H9 (cell line): ENCODE measurements at regions not wholly inside any gene's neighbourhood (a gene's known extent, or its start where the extent isn't known, plus 50 kb on each side); places are given as distances from the start of the nearest gene placed in this dataset.

ENCODE experiments used
- DNase-seq: peaks from one replicate; pipeline ENCODE4 v3.0.0-alpha.2; 2017
- H2AFZ ChIP-seq: one replicate; pipeline ENCODE4 v1.6.1; 2013; ENCODE audit warnings: mild to moderate bottlenecking, low read length, control low read depth, moderate library complexity
- H2AK5ac ChIP-seq: 2 replicates; pipeline ENCODE4 v1.6.1; 2013; ENCODE audit warnings: low read length, control low read depth, mixed read lengths; ENCODE audit not compliant: insufficient read length
- H2BK120ac ChIP-seq: one replicate; pipeline ENCODE4 v1.6.1; 2013; ENCODE audit warnings: low read depth, mild to moderate bottlenecking, low read length, control low read depth, inconsistent platforms; ENCODE audit not compliant: poor library complexity, severe bottlenecking
- H2BK12ac ChIP-seq: 2 replicates; pipeline ENCODE4 v1.6.1; 2013; ENCODE audit warnings: low read length, control low read depth, mixed read lengths, low read depth; ENCODE audit not compliant: insufficient read length
- H2BK15ac ChIP-seq: 2 replicates; pipeline ENCODE4 v1.6.1; 2013; ENCODE audit warnings: low read depth, low read length, control low read depth
- H2BK20ac ChIP-seq: one replicate; pipeline ENCODE4 v1.6.1; 2013; ENCODE audit warnings: low read depth, mild to moderate bottlenecking, low read length, control low read depth, inconsistent platforms; ENCODE audit not compliant: poor library complexity, severe bottlenecking
- H2BK5ac ChIP-seq: 2 replicates; pipeline ENCODE4 v1.6.1; 2013; ENCODE audit warnings: low read length, control low read depth, mixed read lengths; ENCODE audit not compliant: insufficient read length
- H3K14ac ChIP-seq: 2 replicates; pipeline ENCODE4 v1.6.1; 2013; ENCODE audit warnings: low read length, control low read depth; ENCODE audit not compliant: insufficient read depth
- H3K18ac ChIP-seq: 2 replicates; pipeline ENCODE4 v1.6.1; 2013; ENCODE audit warnings: low read depth, mild to moderate bottlenecking, mixed read lengths, low read length, control low read depth; ENCODE audit not compliant: insufficient read length
- H3K23ac ChIP-seq: 2 replicates; pipeline ENCODE4 v1.6.1; 2013; ENCODE audit warnings: low read length, control low read depth, mixed read lengths, low read depth; ENCODE audit not compliant: insufficient read length
- H3K23me2 ChIP-seq: 2 replicates; pipeline ENCODE4 v1.6.1; 2013; ENCODE audit warnings: low read depth, mild to moderate bottlenecking, mixed read lengths, low read length, control low read depth; ENCODE audit not compliant: insufficient read length, poor library complexity, severe bottlenecking
- H3K27ac ChIP-seq: 2 replicates; pipeline ENCODE4 v1.5.1; 2013; ENCODE audit warnings: low read length, control low read depth, mixed read lengths, low read depth; ENCODE audit not compliant: insufficient read length
- H3K27me3 ChIP-seq: 2 replicates; pipeline ENCODE4 v1.6.1; 2013; ENCODE audit warnings: low read length, control low read depth, inconsistent platforms; ENCODE audit not compliant: insufficient read depth
- H3K4ac ChIP-seq: 2 replicates; pipeline ENCODE4 v1.6.1; 2013; ENCODE audit warnings: low read depth, mild to moderate bottlenecking, control low read depth, inconsistent platforms, low read length, moderate library complexity
- H3K4me1 ChIP-seq: 2 replicates; pipeline ENCODE4 v1.6.1; 2013; ENCODE audit warnings: low read length, control low read depth, inconsistent platforms; ENCODE audit not compliant: insufficient read depth
- H3K4me2 ChIP-seq: 2 replicates; pipeline ENCODE4 v1.6.1; 2013; ENCODE audit warnings: low read length, control low read depth, mixed read lengths; ENCODE audit not compliant: insufficient read length, insufficient read depth
- H3K56ac ChIP-seq: 2 replicates; pipeline ENCODE4 v1.6.1; 2013; ENCODE audit warnings: low read depth, mild to moderate bottlenecking, mixed read lengths, low read length, control low read depth; ENCODE audit not compliant: insufficient read length
- H3K79me1 ChIP-seq: 2 replicates; pipeline ENCODE4 v1.6.1; 2013; ENCODE audit warnings: low read depth, mild to moderate bottlenecking, moderate library complexity, low read length, control low read depth, inconsistent platforms; ENCODE audit not compliant: insufficient read depth, poor library complexity, severe bottlenecking
- H3K79me2 ChIP-seq: 2 replicates; pipeline ENCODE4 v1.6.1; 2013; ENCODE audit warnings: low read length, control low read depth, inconsistent platforms; ENCODE audit not compliant: insufficient read depth
- H3K9ac ChIP-seq: 2 replicates; pipeline ENCODE4 v1.6.1; 2013; ENCODE audit warnings: low read length, control low read depth, mixed read lengths; ENCODE audit not compliant: insufficient read length; ENCODE audit errors: extremely low read depth
- H3K9me3 ChIP-seq: one replicate; pipeline ENCODE4 v1.6.1; 2013; ENCODE audit warnings: low read depth, low read length, inconsistent platforms; ENCODE audit not compliant: control insufficient read depth
- H3T11ph ChIP-seq: one replicate; pipeline ENCODE4 v1.6.1; 2013; ENCODE audit warnings: mild to moderate bottlenecking, low read length, control low read depth, inconsistent platforms
- H4K20me1 ChIP-seq: one replicate; pipeline ENCODE4 v1.6.1; 2013; ENCODE audit not compliant: control insufficient read depth, insufficient read length, insufficient read depth
- H4K5ac ChIP-seq: 2 replicates; pipeline ENCODE4 v1.6.1; 2013; ENCODE audit warnings: low read depth, mild to moderate bottlenecking, mixed read lengths, low read length, control low read depth; ENCODE audit not compliant: insufficient read length
- H4K8ac ChIP-seq: replicated peaks from 2 replicates; pipeline ENCODE4 v1.6.1; 2013; ENCODE audit warnings: low read length, control low read depth, mixed read lengths, low read depth; ENCODE audit not compliant: insufficient read length
- H4K91ac ChIP-seq: 2 replicates; pipeline ENCODE4 v1.6.1; 2013; ENCODE audit warnings: low read depth, mild to moderate bottlenecking, moderate library complexity, mixed read lengths, low read length, control low read depth; ENCODE audit not compliant: insufficient read length
- H3K27ac Mint-ChIP-seq, 3 experiments: 2 replicates in 2 of 3; 3 replicates in 1 of 3; pipeline ENCODE4 v1.8.0; 2020 to 2021; ENCODE audit warnings: mixed read lengths in 3 of 3, mild to moderate bottlenecking in 1 of 3, moderate library complexity in 1 of 3
- H3K27me3 Mint-ChIP-seq: 2 replicates; pipeline ENCODE4 v1.8.0; 2021; ENCODE audit warnings: low read depth, mild to moderate bottlenecking, moderate library complexity, mixed read lengths
- H3K36me3 Mint-ChIP-seq, 3 experiments: 2 replicates in 2 of 3; 3 replicates in 1 of 3; pipeline ENCODE4 v1.8.0; 2020 to 2021; ENCODE audit warnings: low read depth in 3 of 3, mixed read lengths in 3 of 3; ENCODE audit not compliant: insufficient read depth in 1 of 3
- H3K4me1 Mint-ChIP-seq, 2 experiments: 2 replicates each; pipeline ENCODE4 v1.8.0; 2020; ENCODE audit warnings: mixed read lengths in 2 of 2
- H3K4me3 Mint-ChIP-seq, 2 experiments: 2 replicates in 1 of 2; 3 replicates in 1 of 2; pipeline ENCODE4 v1.8.0; 2020 to 2021; ENCODE audit warnings: mild to moderate bottlenecking in 2 of 2, mixed read lengths in 2 of 2, moderate library complexity in 1 of 2
- H3K9me3 Mint-ChIP-seq, 2 experiments: 2 replicates in 1 of 2; 3 replicates in 1 of 2; pipeline ENCODE4 v1.8.0; 2020; ENCODE audit warnings: mild to moderate bottlenecking in 2 of 2, mixed read lengths in 2 of 2, moderate library complexity in 1 of 2
- TF ChIP-seq, protein P1 (sequence below): fragments of 200-600 bp; sonication (generic); conservative IDR thresholded peaks from 3 replicates; pipeline ENCODE4 v1.8.0; 2021; ENCODE audit warnings: antibody characterized with exemption, mild to moderate bottlenecking

GRCh38 chr7:118602090-118602489 lies 377.6 kb downstream of the ANKRD7 start:
- Histone ChIP-seq H3T11ph (no peak overlapping the region), H4K8ac (no peak overlapping the region), H4K5ac (no peak overlapping the region), H3K9ac (no peak overlapping the region), H3K4ac (no peak overlapping the region), H3K27me3 (no peaks in the 10 kb centered on the region), H2BK12ac (no peak overlapping the region), H2AFZ (no peak overlapping the region), H3K23me2 (no peaks in the 10 kb centered on the region), H2AK5ac (no peak overlapping the region), H2BK5ac (no peak overlapping the region), H3K18ac (no peak overlapping the region), H3K4me1 (no peaks in the 10 kb centered on the region), H4K20me1 (no peaks in the 10 kb centered on the region), H3K27ac (no peak overlapping the region), H3K14ac (no peak overlapping the region), H3K79me2 (no peaks in the 10 kb centered on the region), H4K91ac (no peak overlapping the region), H3K23ac (no peak overlapping the region), H2BK15ac (no peak overlapping the region), H3K56ac (no peak overlapping the region), H3K4me2 (no peak overlapping the region), H2BK20ac (no peak overlapping the region), H2BK120ac (no peak overlapping the region), H3K9me3 (no peaks in the 10 kb centered on the region), H3K79me1 (no peaks in the 10 kb centered on the region)
- DNase-seq: no peak
- Mint-ChIP-seq H3K4me3 (no peak overlapping the region), H3K9me3 (no peaks in the 10 kb centered on the region), H3K27ac (no peak overlapping the region), H3K4me1 (no peaks in the 10 kb centered on the region), H3K36me3 (no peaks in the 10 kb centered on the region), H3K27me3 (no peaks in the 10 kb centered on the region)
- TF ChIP-seq, protein P1, sequence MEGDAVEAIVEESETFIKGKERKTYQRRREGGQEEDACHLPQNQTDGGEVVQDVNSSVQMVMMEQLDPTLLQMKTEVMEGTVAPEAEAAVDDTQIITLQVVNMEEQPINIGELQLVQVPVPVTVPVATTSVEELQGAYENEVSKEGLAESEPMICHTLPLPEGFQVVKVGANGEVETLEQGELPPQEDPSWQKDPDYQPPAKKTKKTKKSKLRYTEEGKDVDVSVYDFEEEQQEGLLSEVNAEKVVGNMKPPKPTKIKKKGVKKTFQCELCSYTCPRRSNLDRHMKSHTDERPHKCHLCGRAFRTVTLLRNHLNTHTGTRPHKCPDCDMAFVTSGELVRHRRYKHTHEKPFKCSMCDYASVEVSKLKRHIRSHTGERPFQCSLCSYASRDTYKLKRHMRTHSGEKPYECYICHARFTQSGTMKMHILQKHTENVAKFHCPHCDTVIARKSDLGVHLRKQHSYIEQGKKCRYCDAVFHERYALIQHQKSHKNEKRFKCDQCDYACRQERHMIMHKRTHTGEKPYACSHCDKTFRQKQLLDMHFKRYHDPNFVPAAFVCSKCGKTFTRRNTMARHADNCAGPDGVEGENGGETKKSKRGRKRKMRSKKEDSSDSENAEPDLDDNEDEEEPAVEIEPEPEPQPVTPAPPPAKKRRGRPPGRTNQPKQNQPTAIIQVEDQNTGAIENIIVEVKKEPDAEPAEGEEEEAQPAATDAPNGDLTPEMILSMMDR: no peak
